H1 (cell line): ENCODE measurements at regions not wholly inside any gene's neighbourhood (a gene's known extent, or its start where the extent isn't known, plus 50 kb on each side); places are given as distances from the start of the nearest gene placed in this dataset.

Source experiments
- ASH2L ChIP-seq: fragments of 200-600, 300-600 bp; sonication (generic); IDR thresholded peaks from one replicate; pipeline ENCODE4 v1.7.1; 2017; ENCODE audit warnings: low read length
- ATF2 ChIP-seq: IDR thresholded peaks from 2 replicates; pipeline ENCODE4 v1.6.1; 2012; ENCODE audit warnings: low read length, inconsistent platforms
- CEBPB ChIP-seq: IDR thresholded peaks from 2 replicates; pipeline ENCODE4 v1.6.1; 2012; ENCODE audit warnings: low read depth, low read length
- CHD7 ChIP-seq: fragments of 300-600 bp; sonication (generic); IDR thresholded peaks from 2 replicates; pipeline ENCODE4 v1.7.1; 2012; ENCODE audit warnings: low read length, moderate library complexity, mild to moderate bottlenecking, inconsistent platforms; ENCODE audit not compliant: insufficient replicate concordance
- E2F6 ChIP-seq: IDR thresholded peaks from 2 replicates; pipeline ENCODE4 v1.6.1; 2012; ENCODE audit warnings: inconsistent platforms
- EGR1 ChIP-seq: IDR thresholded peaks from 2 replicates; pipeline ENCODE4 v1.6.1; 2011; ENCODE audit warnings: low read depth, low read length, borderline replicate concordance
- POU5F1 ChIP-seq: IDR thresholded peaks from 2 replicates; pipeline ENCODE4 v1.6.1; 2011; ENCODE audit warnings: low read depth, mild to moderate bottlenecking, low read length, moderate library complexity
- SIX5 ChIP-seq: IDR thresholded peaks from 2 replicates; pipeline ENCODE4 v1.6.1; 2011; ENCODE audit warnings: mild to moderate bottlenecking, low read depth, low read length
- TAF1 ChIP-seq: IDR thresholded peaks from 2 replicates; pipeline ENCODE4 v1.6.1; 2011; ENCODE audit warnings: mild to moderate bottlenecking, low read depth, low read length
- TCF12 ChIP-seq: IDR thresholded peaks from 2 replicates; pipeline ENCODE4 v1.6.1; 2011; ENCODE audit warnings: low read depth, mild to moderate bottlenecking, low read length
- ZNF274 ChIP-seq: IDR thresholded peaks from 2 replicates; pipeline ENCODE4 v1.7.0; 2012; ENCODE audit warnings: low read length, borderline replicate concordance; ENCODE audit errors: extremely low read depth

DNA sequence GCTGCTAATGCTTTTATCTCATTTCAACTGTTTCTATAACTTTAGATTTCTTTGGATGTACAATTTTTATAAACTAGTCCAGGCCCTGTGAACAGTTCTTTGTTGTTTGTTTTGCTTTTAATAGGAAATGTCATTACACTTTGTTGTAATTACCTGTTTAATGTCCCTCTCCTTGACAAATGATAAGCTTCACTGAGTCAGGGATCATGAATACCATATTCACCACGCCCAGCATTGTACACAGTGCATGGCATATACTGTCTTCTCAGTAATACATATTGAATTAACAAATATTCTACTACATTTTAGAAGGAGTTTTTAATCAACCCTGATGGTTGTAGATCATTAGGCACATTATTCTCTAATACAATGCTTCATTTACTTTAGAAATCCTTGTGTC lies 1105.0 kb downstream of the MAT2B start (continued):
- TF ChIP-seq CHD7, result no peak
- TF ChIP-seq SIX5, result no peak
- TF ChIP-seq CEBPB, result no peak
- no peak for TF ChIP-seq POU5F1
- no peak for TF ChIP-seq TAF1
- TF ChIP-seq TCF12, result no peak
- no peak for TF ChIP-seq ZNF274
- no peak for TF ChIP-seq E2F6
- no peak for TF ChIP-seq ATF2
- TF ChIP-seq EGR1, result no peak
- no peak for TF ChIP-seq ASH2L
